Stimulated activated CD4-positive, alpha-beta T cell treated with anti-CD3 and anti-CD28 coated beads, TNF-alpha, amount 100 ng/mL, for 24 hours (primary cell): ENCODE measurements at regions not wholly inside any gene's neighbourhood (a gene's known extent, or its start where the extent isn't known, plus 50 kb on each side); places are given as distances from the start of the nearest gene placed in this dataset.
"Not testable (repeated sequence)": the region's sequence is repeated elsewhere in the genome, so short reads cannot be mapped to it uniquely, and the experiment has no call there.

Experiments used
- DNase-seq, 3 experiments: peaks; one replicate each; pipeline ENCODE4 v3.0.0-alpha.2; 2020; ENCODE audit warnings: low read depth in 3 of 3

- DNase-seq, result no peak
These were observed 52.5 kb upstream of the WDFY3 start for GRCh38 chr4:85018983-85019382.

GRCh38 chr4:85019411-85019810 is 52.9 kb upstream of the WDFY3 start:
- no peak for DNase-seq

- DNase-seq, result no peak
These were observed 58.2 kb upstream of the WDFY3 start for GRCh38 chr4:85024671-85025070.

GRCh38 chr4:85028910-85029309 is 62.4 kb upstream of the WDFY3 start:
- no peak for DNase-seq

- DNase-seq, result no peak
These were observed 63.0 kb upstream of the WDFY3 start for GRCh38 chr4:85029453-85029852.

GRCh38 chr4:85030156-85030555 is 63.7 kb upstream of the WDFY3 start:
- no peak for DNase-seq

GRCh38 chr4:85033838-85034237 is 67.3 kb upstream of the WDFY3 start:
- not testable (repeated sequence) for DNase-seq

- DNase-seq, result no peak
These were observed 73.0 kb upstream of the WDFY3 start for GRCh38 chr4:85039526-85039925.

GRCh38 chr4:85043812-85044496 is 77.5 kb upstream of the WDFY3 start:
- not testable (repeated sequence) for DNase-seq

- no peak for DNase-seq
These were observed 84.2 kb upstream of the WDFY3 start for GRCh38 chr4:85050736-85051135.

- no peak for DNase-seq
These were observed 85.0 kb upstream of the WDFY3 start for GRCh38 chr4:85051526-85051925.

GRCh38 chr4:85054925-85055324 is 88.4 kb upstream of the WDFY3 start:
- DNase-seq, result not testable (repeated sequence)

- no peak for DNase-seq
These were observed 92.1 kb upstream of the WDFY3 start for GRCh38 chr4:85058551-85058950.

- DNase-seq, result no peak
These were observed 95.5 kb upstream of the WDFY3 start for GRCh38 chr4:85061974-85062373.

GRCh38 chr4:85062466-85062865 is 96.0 kb upstream of the WDFY3 start:
- no peak for DNase-seq

GRCh38 chr4:85067342-85067741 is 100.9 kb upstream of the WDFY3 start:
- DNase-seq, result no peak

- no peak for DNase-seq
These were observed 111.5 kb upstream of the WDFY3 start for GRCh38 chr4:85078016-85078415.

GRCh38 chr4:85081196-85081595 is 114.7 kb upstream of the WDFY3 start:
- no peak for DNase-seq

GRCh38 chr4:85084371-85085094 is 118.0 kb upstream of the WDFY3 start:
- no peak for DNase-seq

- DNase-seq, result no peak
These were observed 120.2 kb upstream of the WDFY3 start for GRCh38 chr4:85086721-85087120.

GRCh38 chr4:85092536-85092935 is 126.0 kb upstream of the WDFY3 start:
- DNase-seq, result no peak

- no peak for DNase-seq
These were observed 126.5 kb upstream of the WDFY3 start for GRCh38 chr4:85092943-85093342.

- no peak for DNase-seq
These were observed 128.2 kb upstream of the WDFY3 start for GRCh38 chr4:85094735-85095134.

- no peak for DNase-seq
These were observed 136.1 kb upstream of the WDFY3 start for GRCh38 chr4:85102606-85103005.
